Pons (tissue), 1 donor: ENCODE measurements at regions not wholly inside any gene's neighbourhood (a gene's known extent, or its start where the extent isn't known, plus 50 kb on each side); places are given as distances from the start of the nearest gene placed in this dataset.

ENCODE experiments used
- DNase-seq: peaks from one replicate; pipeline ENCODE4 v3.0.0-alpha.2; 2016; ENCODE audit warnings: low spot score

DNA sequence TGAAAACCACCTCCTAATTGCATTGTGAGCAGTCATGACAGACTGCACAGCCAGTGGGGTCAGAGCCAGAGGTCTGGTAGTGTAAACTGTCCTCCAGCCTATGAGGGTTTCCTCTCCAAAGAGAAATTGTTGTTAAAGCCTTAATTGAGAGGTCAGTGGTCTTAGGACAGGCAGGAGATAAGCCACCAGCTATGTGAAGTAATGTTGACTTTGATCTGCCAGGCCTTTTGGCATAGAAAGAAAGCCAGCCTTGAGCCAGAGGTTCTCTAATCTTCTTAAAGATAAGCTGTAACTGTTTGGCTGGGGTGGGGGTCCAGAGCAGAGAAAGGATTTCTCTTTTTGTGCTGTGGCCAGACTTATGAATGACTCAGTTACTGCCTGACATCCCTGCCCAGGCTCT lies 248.4 kb downstream of the WDR11 start:
- no peak for DNase-seq

DNA sequence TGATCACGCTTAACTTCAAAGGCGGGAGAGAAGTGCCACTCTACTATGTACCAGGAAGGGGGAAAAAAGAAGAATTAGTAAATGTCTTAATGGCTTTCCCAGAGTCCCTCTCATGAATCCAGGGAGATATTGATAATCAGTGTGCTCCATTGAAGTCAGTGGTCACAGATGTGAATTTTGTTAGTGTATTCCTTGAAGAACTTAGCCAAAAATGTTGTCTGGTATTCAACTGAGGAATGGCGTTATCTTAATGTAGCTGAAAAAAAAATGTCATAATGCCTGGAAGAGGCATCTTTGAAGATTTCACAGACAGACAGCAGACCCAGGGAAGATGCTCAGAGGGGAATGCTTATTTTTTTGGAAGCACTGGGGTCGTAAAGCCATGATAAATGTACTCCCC lies 250.4 kb downstream of the WDR11 start:
- no peak for DNase-seq

DNA sequence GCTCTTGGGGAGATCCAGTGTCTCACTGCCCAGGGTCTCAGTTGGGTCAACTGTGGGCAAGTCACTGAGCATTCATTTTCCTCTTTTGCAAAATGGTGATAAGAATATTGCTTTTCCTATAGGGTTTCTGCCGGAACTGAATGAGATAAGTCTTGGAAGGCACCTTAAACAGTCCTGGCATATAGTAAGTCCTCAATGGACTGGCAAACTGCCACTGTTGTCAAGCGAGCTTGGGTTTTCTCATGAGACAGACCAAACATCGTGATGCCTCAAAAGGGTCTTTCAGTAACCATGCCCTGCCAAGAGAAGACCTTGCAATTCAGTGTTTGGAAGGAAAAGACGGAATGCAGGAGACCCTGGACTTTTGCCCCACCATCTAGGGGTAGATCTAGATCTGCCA lies 251.5 kb downstream of the WDR11 start:
- no peak for DNase-seq

DNA sequence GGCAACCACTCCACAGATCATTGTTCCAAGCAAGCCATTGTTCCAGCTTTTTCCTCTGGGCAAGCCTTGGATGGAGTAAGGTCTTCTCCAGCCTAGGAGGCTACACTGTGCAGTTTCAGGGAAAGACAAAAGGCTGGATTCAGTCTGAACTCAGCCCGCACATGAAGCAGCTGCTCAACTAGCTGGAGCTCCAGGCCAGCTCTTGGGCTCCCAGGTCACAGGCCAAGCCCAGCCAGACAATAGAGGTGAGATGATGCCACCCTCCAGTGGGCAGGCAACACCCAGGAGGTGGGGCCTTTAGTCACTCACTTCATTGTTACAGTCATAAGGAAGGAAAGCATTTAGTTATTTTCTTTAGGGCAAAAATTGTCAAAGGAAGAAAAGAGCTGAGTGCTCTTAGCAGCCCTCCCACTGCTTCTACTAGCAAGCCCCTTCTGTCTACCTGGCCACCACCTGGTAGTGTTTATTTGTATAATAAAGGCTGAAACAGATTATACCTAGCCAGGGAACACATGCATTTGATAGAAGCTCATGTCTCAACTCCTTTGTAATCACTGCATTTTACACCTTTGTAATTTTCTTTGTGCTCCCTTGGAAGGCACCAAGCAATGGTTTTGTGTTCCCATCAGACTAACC lies 253.4 kb downstream of the WDR11 start:
- DNase-seq, result peak; percentile 31

DNA sequence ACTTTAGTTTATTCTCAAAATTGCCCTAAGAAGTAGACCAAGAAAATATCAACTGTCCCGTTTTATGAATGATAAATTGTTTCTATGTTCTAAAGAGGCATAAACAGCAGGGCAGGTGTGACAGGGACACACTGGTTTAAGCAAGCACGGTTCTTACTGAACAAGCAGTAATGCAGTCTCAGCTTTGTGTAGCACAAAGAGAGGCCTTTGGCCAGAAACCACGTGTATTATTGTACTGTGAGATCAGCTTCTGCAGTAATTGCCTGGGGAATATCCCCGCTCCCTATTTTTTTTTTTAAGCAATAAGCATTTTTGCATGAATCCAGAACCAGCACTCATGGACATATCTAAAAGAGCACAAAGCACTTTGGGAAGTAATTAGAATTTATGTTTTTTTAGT lies 255.4 kb downstream of the WDR11 start:
- peak; percentile 84 for DNase-seq

DNA sequence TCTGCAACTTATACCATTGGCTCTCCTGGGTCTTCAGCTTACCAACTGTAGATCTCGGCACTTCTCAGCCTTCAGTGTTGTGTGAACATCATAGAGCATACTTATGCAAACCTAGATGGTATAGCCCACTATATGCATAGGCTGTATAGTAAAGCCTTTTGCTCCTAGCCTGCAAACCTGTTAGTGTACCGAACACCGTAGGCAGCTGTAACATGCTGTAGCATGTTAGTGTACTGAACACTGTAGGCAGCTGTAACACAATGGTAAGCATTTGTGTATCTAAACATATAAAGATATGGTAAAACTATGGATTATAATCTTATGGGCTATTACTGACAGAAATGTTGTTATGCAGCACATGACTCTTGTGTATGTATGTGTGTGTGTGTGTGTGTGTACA lies 256.9 kb downstream of the WDR11 start:
- DNase-seq, result no peak

DNA sequence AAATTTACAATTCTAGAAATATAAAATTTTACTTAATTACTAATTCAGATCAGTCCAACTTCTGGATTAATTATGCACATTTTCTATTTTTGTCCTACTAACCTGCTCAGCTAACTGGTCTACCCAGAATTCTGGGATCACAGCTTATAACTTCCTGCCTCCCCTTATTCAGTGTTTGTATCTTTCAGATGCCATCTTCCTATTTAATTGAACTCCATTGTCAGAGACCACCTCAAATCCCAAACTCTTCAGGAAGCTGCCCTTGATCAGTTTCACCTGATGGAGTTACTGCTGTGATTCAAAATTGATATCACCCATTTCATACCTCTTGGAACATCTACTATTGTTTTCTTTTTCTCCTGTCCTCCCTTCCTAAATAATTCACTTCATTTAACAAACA lies 259.2 kb downstream of the WDR11 start:
- DNase-seq, result no peak

DNA sequence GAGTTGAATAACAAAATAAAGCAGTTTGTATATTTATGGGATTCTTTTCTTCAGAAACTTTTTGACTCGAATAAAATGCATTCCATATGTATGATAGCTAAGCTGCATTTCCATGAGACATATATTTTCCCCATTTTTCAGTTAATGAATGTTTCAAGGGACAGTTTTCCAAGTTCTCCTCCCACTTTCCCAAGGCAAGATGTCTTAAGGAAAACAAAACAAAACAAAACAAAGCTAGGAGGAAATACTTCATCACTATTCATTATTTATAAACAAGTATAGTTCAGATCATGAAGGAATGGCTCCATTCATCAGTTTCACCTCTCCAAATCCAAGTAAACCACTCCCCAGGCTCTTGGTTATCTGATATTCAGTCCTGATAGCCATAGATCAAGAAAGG lies 261.0 kb downstream of the WDR11 start:
- DNase-seq, result no peak

DNA sequence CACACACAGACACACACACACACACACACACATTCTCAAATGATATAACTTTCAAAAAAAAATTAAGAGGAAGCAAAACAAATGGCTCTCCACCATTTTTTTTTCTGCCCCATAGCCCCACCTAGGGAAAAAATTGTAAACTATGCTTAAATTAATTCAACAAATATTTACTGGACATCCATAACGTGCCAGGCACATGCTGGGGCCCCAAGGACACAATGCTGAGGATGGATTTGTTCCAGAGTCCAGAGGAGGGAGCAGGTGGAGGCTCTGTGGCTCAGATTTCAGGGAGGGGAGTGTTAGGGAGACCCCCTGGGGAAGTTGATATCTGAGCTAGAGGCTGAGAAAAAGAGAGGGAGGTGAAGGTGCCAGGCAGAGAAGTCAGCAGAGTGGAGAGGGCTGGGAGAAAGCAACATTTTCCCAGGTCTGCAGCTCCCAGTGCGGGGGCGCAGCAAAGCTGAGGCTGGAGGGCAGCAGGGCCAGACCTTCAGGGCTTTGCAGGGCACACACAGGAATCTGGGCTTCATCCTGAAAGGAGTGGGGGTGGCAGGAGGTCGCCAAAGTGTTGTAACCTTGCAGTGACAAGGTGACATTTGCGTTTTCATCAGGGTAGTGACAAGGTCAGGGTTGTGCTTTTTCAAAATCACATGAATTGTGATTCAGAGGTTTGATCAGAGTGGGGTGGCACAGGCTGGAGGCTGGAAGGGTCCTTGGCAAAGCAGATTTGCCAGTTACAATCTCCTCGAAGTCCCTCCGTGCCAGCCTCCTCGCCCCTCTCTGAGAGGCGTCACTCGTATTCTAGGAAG lies 261.6 kb downstream of the WDR11 start:
- no peak for DNase-seq

DNA sequence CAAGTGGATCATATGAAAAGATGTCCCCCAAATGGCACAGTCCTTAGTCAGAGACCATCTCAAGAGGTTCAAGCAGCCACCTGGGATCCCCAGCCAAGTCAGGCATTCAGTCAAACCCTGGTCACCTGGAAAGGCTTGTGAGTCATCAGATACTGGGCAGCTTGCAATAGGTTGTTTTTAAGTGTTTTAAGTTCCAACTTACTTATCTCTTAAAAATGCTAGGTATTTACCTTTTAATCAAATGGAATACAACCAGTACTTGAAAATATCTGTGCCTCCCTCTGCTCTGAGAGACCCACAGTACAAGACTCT lies 262.2 kb downstream of the WDR11 start:
- no peak for DNase-seq

DNA sequence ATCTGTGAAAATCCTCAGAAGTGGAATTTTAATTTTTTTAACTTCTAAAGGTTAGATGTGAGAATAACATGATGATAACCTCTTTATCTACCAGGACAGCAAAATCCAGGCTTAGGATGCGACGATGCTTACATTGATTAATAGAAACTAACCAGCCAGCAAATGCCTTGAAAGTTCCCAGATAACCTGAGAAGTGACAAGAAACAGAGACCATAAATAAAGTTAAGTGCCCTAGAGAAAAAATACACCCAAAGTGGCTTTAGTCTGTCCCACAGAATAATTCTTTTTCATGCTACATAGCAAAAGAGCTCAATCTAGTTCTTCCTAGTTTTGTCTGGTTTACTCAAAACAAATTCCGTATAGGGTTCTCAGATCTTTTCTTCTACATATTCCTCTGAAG lies 262.7 kb downstream of the WDR11 start:
- DNase-seq, result no peak

DNA sequence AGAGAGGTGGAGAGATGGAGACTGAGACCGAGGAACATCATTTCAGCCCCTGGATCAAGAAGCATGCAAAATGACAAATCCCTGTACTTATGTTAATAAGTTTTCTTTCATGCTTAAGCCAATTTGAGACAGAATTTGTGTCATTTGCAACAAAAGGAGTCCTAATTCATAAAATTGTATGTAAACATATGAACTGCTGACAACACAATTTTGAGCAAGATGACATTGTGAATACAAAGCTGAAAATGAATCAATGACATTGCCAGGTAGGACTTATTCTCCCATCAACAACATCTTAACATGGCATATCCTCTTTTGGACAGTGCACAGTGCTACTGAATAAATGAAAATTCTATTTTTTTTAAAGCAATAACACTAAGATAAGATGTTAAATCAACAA lies 264.0 kb downstream of the WDR11 start:
- DNase-seq, result no peak

DNA sequence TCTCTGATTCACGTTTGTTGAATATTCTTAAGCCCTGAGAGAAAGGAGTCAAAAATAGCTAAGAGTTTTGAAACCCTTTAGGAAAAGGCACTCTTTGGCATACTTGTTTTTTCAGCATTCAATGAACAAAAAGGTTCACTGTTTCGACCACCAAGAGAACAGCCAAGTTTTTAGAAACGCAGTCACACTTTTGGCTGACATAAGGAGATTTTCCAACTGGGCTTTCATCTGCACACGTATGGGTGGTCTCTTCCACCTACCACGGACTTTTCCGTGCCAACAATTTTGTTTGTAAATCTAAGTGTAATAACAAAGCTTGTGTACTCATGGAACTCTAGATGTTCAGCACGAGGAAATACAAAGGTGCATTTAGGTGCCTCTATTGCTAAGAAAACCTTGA lies 270.3 kb downstream of the WDR11 start:
- peak; percentile 39 for DNase-seq

DNA sequence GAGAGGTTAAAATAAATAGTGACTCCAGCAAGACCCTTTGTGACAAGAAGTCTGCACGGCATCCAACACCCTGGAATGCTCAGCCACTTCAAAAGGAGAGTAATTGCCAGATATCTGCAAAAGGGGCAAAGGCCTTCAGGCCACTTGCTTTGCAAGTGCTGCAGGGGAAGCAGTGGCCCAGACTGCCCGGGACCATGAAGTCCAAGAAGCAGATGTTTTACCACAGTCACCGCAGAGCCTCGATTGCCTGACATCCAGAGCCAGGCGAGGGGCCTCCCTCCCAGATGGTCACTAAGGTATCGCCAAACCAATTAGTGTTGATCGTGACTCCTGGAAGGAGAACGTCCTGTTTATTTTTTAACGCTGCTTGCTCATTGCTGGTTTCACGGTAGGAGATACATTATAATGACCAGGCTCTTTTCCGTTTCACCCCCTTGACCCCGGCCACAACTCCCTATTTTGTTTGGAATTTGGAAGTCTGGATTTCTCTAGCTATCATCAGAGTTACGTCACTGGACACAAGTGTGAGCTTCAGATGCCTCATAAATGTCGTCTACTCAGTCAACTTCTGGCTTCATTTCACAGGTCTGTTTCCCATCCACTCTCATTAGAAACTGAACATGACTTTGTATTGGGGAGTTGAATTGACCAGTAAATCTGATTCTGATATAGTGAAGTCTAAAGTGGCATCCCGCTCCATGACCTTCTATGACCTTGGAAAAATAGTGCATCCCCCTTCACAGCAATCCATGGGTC lies 276.2 kb downstream of the WDR11 start:
- no peak for DNase-seq

DNA sequence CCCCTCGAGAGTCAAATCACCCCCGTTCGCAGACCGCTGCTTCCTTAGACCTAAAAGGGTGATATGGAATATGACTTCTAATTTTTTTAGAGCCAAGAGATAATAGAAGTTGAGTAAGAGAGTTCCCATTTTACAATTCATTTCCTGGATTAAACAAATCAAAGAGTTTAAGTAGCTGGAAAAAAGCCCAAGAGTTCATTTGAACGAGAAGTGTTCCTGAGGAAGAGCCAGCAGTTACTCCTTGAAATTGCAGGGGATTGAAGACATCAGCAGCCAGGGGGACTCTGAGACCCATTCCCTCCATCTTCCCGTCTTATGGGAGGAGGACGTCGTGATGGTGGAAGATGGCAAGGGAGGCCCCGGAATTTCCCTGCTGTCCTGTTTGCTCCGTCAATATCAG lies 277.0 kb downstream of the WDR11 start:
- no peak for DNase-seq

DNA sequence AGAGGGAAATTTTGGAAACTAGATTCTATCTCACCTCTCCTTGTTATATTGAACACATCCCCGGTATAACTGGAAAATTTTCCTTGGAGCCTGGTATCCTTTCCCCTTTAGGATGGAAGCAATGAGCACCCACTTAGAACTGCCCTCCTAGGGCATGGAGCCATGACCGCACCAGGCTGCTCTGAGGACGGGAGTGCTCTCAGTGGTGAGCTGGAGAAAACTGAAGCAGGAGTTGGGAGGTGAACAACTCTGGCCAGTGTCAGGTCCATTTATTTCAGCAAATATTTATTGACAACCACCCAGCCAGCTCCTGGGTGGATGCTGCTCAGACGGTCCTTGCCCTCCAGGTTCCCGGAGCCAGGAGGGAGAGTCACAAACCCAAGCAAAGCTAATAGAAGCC lies 278.1 kb downstream of the WDR11 start:
- DNase-seq, result no peak

DNA sequence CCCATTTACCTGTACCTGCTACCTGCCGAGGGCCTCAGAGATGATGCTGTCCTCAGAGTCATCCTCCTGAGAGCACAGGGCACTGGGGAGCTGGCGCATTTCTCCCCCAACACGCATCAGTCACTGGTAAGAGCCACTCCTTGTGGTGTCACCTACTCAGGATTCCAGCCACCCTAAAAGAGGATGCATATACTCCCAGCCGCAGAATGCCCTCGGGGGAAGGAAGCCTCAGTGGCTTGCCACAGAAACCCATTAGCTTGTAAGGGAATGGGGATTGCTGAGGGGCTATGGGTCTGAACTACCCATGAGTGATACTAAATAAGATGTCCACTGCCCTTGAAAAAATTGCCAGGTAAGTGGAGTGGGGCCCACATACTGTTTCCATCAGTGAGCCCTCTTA lies 279.2 kb downstream of the WDR11 start:
- no peak for DNase-seq

DNA sequence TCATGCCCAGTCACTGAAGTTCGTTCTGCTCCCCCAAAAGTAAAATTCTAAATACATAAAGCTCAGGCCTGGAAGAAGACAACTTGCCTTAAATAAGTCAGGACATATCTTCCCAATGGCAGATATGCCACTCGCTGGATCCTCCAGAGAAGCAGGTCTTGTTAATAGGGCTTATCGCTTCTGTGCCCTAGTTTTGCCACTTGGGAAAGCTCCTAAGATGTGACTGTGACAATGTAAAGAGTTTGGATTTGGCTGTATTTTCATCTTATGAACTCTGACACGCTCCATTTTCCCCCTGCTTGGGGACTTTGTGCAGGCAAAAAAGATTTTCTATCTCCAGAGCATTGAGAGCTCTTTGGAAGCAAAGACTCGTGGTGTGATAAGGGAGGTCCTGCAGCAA lies 279.9 kb downstream of the WDR11 start:
- peak; percentile 64 for DNase-seq

DNA sequence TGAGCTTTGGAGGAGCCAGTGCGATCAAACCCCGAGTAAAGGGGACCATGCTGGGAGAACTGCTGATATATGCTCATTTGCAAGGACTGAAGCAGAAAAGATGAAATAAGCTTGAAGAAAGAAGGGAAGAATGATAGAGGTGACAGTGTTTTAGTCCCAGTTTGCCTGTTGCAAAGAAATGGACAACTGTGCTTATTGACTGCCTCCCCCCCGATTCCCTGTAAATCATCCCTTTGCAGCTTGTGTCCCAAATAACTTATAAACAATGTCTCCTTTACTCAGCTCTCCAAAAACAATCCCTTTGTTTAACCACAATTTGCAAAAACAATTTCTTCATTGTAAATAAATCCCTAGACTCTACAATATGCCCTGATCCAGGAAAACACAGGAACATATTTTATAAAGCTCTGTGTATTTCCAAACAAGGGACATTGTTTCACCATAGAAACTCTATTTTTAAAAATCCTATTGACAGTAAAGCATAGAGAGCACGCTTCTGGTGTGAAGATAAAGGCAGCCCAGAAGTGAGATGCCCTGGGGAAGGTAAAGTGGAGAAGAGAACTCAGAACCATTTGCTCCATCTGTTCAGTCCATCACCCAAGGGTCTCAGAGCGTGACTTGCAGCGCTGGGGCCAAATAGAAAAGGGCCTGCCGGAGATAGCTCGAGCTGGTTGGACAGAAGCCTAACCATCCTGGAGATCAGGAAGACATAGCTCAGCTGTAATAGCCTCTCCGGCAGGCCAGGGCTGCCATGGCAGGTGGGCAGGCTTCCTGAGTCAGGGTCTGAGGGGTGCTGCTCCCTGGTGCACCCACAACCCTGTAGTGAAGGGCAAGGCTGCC lies 280.5 kb downstream of the WDR11 start:
- peak; percentile 97 for DNase-seq

DNA sequence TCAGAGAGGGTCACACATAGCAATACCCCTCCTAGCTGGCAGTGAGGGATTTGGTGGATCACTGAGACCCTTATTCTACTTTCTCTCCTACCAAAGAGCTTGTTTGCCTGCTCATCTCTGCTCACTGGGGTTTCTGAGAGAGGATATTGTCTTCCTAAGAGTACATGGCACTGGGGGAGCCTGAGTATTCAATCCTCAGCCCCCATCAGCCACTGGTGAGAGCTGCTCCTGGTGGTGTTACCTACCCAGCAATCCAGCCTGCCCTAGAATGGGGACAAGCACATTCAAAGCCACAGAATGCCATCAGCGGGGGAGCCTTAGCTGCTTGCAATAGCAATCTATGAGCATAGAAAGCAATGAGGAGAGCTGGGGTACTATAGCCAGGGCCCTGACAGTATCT lies 281.1 kb downstream of the WDR11 start:
- DNase-seq, result peak; percentile 64

DNA sequence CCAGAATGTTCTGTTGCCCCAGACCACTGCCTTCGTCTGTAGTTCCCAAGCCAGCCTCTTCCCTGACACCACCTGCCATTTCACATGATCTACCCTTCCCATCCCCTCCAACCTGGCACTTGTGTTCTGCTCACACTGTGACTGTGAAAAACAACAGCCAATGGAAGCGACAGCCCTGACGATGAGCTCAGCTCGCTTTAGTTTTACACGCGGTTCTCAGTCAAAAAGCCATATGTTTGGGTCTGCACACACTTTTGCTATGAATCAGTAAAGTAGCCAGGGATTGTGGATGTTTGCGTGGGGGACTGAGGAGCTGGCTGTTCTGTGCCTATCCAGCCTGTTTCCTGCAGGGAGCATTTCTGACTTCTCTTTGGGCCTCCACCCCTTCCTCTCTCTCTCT lies 282.7 kb downstream of the WDR11 start:
- DNase-seq, result no peak

DNA sequence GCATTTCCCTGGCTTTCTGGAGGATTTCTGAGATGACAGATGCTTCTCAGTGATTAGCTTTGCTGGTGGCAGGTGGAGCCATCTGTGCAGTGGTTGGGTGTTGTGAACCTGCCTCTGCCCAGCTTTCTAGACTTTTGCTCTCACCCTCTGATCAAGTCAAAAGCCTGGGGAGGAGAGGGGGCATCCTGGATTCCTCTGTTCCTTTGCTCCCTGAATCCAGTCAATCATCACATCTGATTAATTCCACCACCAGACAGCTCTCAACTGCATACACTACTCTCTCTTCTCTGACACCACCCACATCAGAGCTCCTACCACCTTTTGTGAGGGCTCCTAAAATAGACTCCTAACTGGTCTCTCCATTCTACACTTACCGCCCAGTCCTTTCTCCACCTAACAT lies 283.5 kb downstream of the WDR11 start:
- no peak for DNase-seq

DNA sequence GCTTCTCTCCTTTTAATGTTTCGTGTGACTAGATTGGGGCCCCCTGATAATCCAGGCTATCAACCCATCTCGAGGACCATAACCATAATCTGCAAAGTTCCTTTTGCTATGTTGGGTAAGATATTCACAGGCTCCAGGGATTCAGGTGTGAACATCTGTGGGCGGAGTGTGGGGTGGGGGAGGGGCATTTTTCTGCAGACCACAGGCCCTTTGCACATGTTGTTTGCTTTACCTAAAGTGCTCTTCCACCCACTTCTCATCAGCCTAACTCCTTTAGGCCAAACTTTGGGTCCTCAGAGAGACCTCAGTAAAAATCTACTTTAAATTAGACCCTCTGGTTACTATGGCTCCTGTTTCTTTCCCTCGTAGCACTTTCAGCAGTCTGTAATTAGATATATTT lies 284.4 kb downstream of the WDR11 start:
- DNase-seq, result no peak
